ENCODE measurements at regions not wholly inside any gene's neighbourhood (a gene's known extent, or its start where the extent isn't known, plus 50 kb on each side); places are given as distances from the start of the nearest gene placed in this dataset.

GRCh38 chrX:4841216-4841745 lies 1127.8 kb upstream of the PRKX start:
- no peak for DNase-seq

- no peak for DNase-seq
Measured at GRCh38 chrX:4831574-4831973, 1118.1 kb upstream of the PRKX start.

GRCh38 chrX:4830880-4831557 lies 1117.6 kb upstream of the PRKX start:
- DNase-seq, result no peak

- no peak for DNase-seq
Measured at GRCh38 chrX:4825550-4825949, 1112.1 kb upstream of the PRKX start.

- no peak for DNase-seq
Measured at GRCh38 chrX:4809571-4809970, 1096.1 kb upstream of the PRKX start.

GRCh38 chrX:4805502-4805901 lies 1092.1 kb upstream of the PRKX start:
- DNase-seq, result no peak

GRCh38 chrX:4800756-4801155 lies 1087.3 kb upstream of the PRKX start:
- DNase-seq, result no peak

GRCh38 chrX:4787971-4788370 lies 1074.5 kb upstream of the PRKX start:
- DNase-seq, result no peak

- no peak for DNase-seq
Measured at GRCh38 chrX:4764888-4765287, 1051.4 kb upstream of the PRKX start.

- no peak for DNase-seq
Measured at GRCh38 chrX:4762196-4762595, 1048.7 kb upstream of the PRKX start.

- DNase-seq, result no peak
Measured at GRCh38 chrX:4754878-4755604, 1041.6 kb upstream of the PRKX start.

GRCh38 chrX:4741024-4741423 lies 1027.6 kb upstream of the PRKX start:
- no peak for DNase-seq

- DNase-seq, result no peak
Measured at GRCh38 chrX:4735299-4735698, 1021.9 kb upstream of the PRKX start.

GRCh38 chrX:4710618-4711433 lies 997.4 kb upstream of the PRKX start:
- DNase-seq, result no peak

GRCh38 chrX:4708970-4709760 lies 995.7 kb upstream of the PRKX start:
- DNase-seq, result no peak

GRCh38 chrX:4706961-4707360 lies 993.5 kb upstream of the PRKX start:
- no peak for DNase-seq

- DNase-seq, result no peak
Measured at GRCh38 chrX:4690521-4690920, 977.1 kb upstream of the PRKX start.

GRCh38 chrX:4682636-4683035 lies 969.2 kb upstream of the PRKX start:
- DNase-seq, result no peak

- DNase-seq, result no peak
Measured at GRCh38 chrX:4675686-4676300, 962.3 kb upstream of the PRKX start.

GRCh38 chrX:4674028-4674782 lies 960.8 kb upstream of the PRKX start:
- DNase-seq, result no peak

GRCh38 chrX:4671344-4671743 lies 957.9 kb upstream of the PRKX start:
- DNase-seq, result no peak

GRCh38 chrX:4670606-4671005 lies 957.2 kb upstream of the PRKX start:
- no peak for DNase-seq

Data from NCI-H774 (cell line).